ENCODE measurements at regions not wholly inside any gene's neighbourhood (a gene's known extent, or its start where the extent isn't known, plus 50 kb on each side); places are given as distances from the start of the nearest gene placed in this dataset.

- no peaks in the 10 kb centered on the region for H3K36me3 ChIP-seq (replicated peaks in 1 of 2; ENCODE audit: control extremely low read depth in 1 of 2, control insufficient read depth in 1 of 2, extremely low read depth in 1 of 2, insufficient read depth in 2 of 2, low read length in 1 of 2)
- H3K9me3 Mint-ChIP-seq (ENCODE audit: insufficient read depth): no peaks in the 10 kb centered on the region
- no peaks in the 10 kb centered on the region for H3K27me3 Mint-ChIP-seq
- peaks cover 0 to 6% (median 2%) of the 10 kb centered on the region in 3 donors for H3K9me3 ChIP-seq (ENCODE audit: control extremely low read depth in 1 of 3, control insufficient read depth in 2 of 3, insufficient read depth in 1 of 3, low read length in 2 of 3)
- no peak overlapping the region for H2AFZ ChIP-seq (ENCODE audit: insufficient read depth, low read depth, low read length, poor library complexity, severe bottlenecking)
- no CpG with 5 or more reads among the region's 4 CpGs for WGBS (ENCODE audit: insufficient coverage)
- no peak overlapping the region for H3K4me2 ChIP-seq (replicated peaks; ENCODE audit: low read depth, low read length, poor library complexity, severe bottlenecking)
- ChIA-PET POLR2A (no interaction called here), CTCF (no interaction called here)
- H3K27me3 ChIP-seq (replicated peaks in 1 of 4; ENCODE audit: control extremely low read depth in 1 of 4, control insufficient read depth in 3 of 4, insufficient read depth in 4 of 4, low read length in 3 of 4): no peaks in the 10 kb centered on the region
- no peak overlapping the region for H3K9ac ChIP-seq (ENCODE audit: low read length)
- peaks cover 12 to 15% of the 10 kb centered on the region in 2 donors for H3K4me1 ChIP-seq (ENCODE audit: control insufficient read depth in 2 of 2, insufficient read depth in 2 of 2, low read length in 2 of 2)
- no peaks in the 10 kb centered on the region for H3K79me2 ChIP-seq (ENCODE audit: control insufficient read depth, insufficient read depth, low read length)
- no peaks in the 10 kb centered on the region for H4K20me1 ChIP-seq (ENCODE audit: control insufficient read depth, insufficient read depth, low read length, poor library complexity, severe bottlenecking)
- TF ChIP-seq EZH2 (IDR thresholded peaks at IDR 0.05; ENCODE audit: borderline replicate concordance, insufficient read depth, low read depth, low read length, poor library complexity, severe bottlenecking) (no peak), CTCF (IDR thresholded peaks at IDR 0.05) (no peak)
- ATAC-seq (ENCODE audit: low read depth) (no peak), DNase-seq (no peak)
- intact Hi-C loops (cut with micrococcal nuclease): no loop called here
- peaks cover 29% of the 10 kb centered on the region for H3K4me1 Mint-ChIP-seq
- no peak overlapping the region for H3K4me3 ChIP-seq (ENCODE audit: control extremely low read depth in 1 of 5, extremely low read depth in 1 of 5, insufficient read depth in 1 of 5, low read depth in 2 of 5, low read length in 4 of 5)
- no peak overlapping the region for H3K27ac Mint-ChIP-seq
- no peak overlapping the region for H3K27ac ChIP-seq (ENCODE audit: low read length in 2 of 2)
- H3K4me3 Mint-ChIP-seq: no peak overlapping the region
These were observed 385.1 kb downstream of the LTN1 start for GRCh38 chr21:28607545-28607944.

GRCh38 chr21:28604946-28605537 lies 387.6 kb downstream of the LTN1 start:
- peak overlapping the region; percentile 29 for H3K27ac Mint-ChIP-seq
- CTCF ChIA-PET: interaction anchor here (1.0 kb wide), 1 partner anchor 141 kb away, joined by 3 read pairs; no protein-coding TSS in a partner anchor
- no peak overlapping the region for H3K9ac ChIP-seq (ENCODE audit: low read length)
- DNase-seq: peak; percentile 68
- peak overlapping the region in 1 of 5 experiments; percentile 24 for H3K4me3 ChIP-seq (ENCODE audit: control extremely low read depth in 1 of 5, extremely low read depth in 1 of 5, insufficient read depth in 1 of 5, low read depth in 2 of 5, low read length in 4 of 5)
- peak overlapping the region; percentile 58 for H3K4me3 Mint-ChIP-seq
- no peaks in the 10 kb centered on the region for H3K36me3 ChIP-seq (replicated peaks in 1 of 2; ENCODE audit: control extremely low read depth in 1 of 2, control insufficient read depth in 1 of 2, extremely low read depth in 1 of 2, insufficient read depth in 2 of 2, low read length in 1 of 2)
- POLR2A ChIA-PET: no interaction called here
- peak overlapping the region; percentile 4 for H2AFZ ChIP-seq (ENCODE audit: insufficient read depth, low read depth, low read length, poor library complexity, severe bottlenecking)
- peak; percentile 98 for ATAC-seq (ENCODE audit: low read depth)
- H3K79me2 ChIP-seq (ENCODE audit: control insufficient read depth, insufficient read depth, low read length): no peaks in the 10 kb centered on the region
- H3K27me3 Mint-ChIP-seq: no peaks in the 10 kb centered on the region
- peaks cover 10% of the 10 kb centered on the region for H3K9me3 Mint-ChIP-seq (ENCODE audit: insufficient read depth)
- peaks cover 12 to 15% of the 10 kb centered on the region in 2 donors for H3K4me1 ChIP-seq (ENCODE audit: control insufficient read depth in 2 of 2, insufficient read depth in 2 of 2, low read length in 2 of 2)
- peak overlapping the region; percentile 11 to 23 for H3K27ac ChIP-seq (ENCODE audit: low read length in 2 of 2)
- no peaks in the 10 kb centered on the region for H4K20me1 ChIP-seq (ENCODE audit: control insufficient read depth, insufficient read depth, low read length, poor library complexity, severe bottlenecking)
- intact Hi-C loops (cut with micrococcal nuclease): no loop called here
- H3K4me1 Mint-ChIP-seq: peaks cover 29% of the 10 kb centered on the region
- H3K27me3 ChIP-seq (replicated peaks in 1 of 4; ENCODE audit: control extremely low read depth in 1 of 4, control insufficient read depth in 3 of 4, insufficient read depth in 4 of 4, low read length in 3 of 4): no peaks in the 10 kb centered on the region
- peak overlapping the region; percentile 44 for H3K4me2 ChIP-seq (replicated peaks; ENCODE audit: low read depth, low read length, poor library complexity, severe bottlenecking)
- WGBS (ENCODE audit: insufficient coverage): no CpG with 5 or more reads among the region's 3 CpGs
- peaks cover 5 to 15% (median 11%) of the 10 kb centered on the region in 3 donors for H3K9me3 ChIP-seq (ENCODE audit: control extremely low read depth in 1 of 3, control insufficient read depth in 2 of 3, insufficient read depth in 1 of 3, low read length in 2 of 3)
- TF ChIP-seq EZH2 (IDR thresholded peaks at IDR 0.05; ENCODE audit: borderline replicate concordance, insufficient read depth, low read depth, low read length, poor library complexity, severe bottlenecking) (no peak), CTCF (IDR thresholded peaks at IDR 0.05) (no peak)
